HCT116 (cell line): ENCODE measurements at regions not wholly inside any gene's neighbourhood (a gene's known extent, or its start where the extent isn't known, plus 50 kb on each side); places are given as distances from the start of the nearest gene placed in this dataset.

Experiments
- ATAC-seq: fragments of 200-7000 bp; cut with Tn5 transposase; 2 replicates; pipeline ENCODE4 v1.9.1; 2020; ENCODE audit warnings: mild to moderate bottlenecking, moderate library complexity
- BruUV-seq: library from RNA; stranded (reverse); fragments of 400-500 nt; replicated peaks from 2 replicates; lab custom pipeline; 2021; lab: Mats Ljungman, UMichigan
- CTCF ChIA-PET: fragments of 300-600 bp; sonication (Branson Sonifier 250); formaldehyde crosslinking; loops from one replicate; lab custom pipeline; 2021; ENCODE audit warnings: antibody characterized with exemption; lab: Charles Lee
- POLR2A ChIA-PET: fragments of 300-600, 350-600 bp; sonication (Branson Sonifier 250); formaldehyde crosslinking; loops from one replicate; lab custom pipeline; 2021; ENCODE audit warnings: antibody characterized with exemption; lab: Charles Lee
- RAD21 ChIA-PET, 2 experiments: fragments of 300-600 bp; sonication (Branson Sonifier 250); formaldehyde crosslinking; loops; one replicate each; lab custom pipeline; 2023; ENCODE audit warnings: low total read pairs in 2 of 2; ENCODE audit not compliant: uncharacterized antibody in 2 of 2, unreplicated experiment in 2 of 2, low non-redundant PET in 1 of 2; lab: Charles Lee
- DNase-seq: peaks from one replicate; pipeline ENCODE4 v3.0.0-alpha.2; 2010; ENCODE audit warnings: low read depth, low spot score
- H2AFZ ChIP-seq: fragments of 200-600 bp; shearing (Covaris generic), sonication (generic); 2 replicates; pipeline ENCODE4 v1.6.1; 2017; ENCODE audit warnings: low read depth, mixed run types, mixed read lengths, antibody characterized with exemption, low read length; ENCODE audit not compliant: poor library complexity, severe bottlenecking
- H3K27ac ChIP-seq: 2 replicates; pipeline ENCODE4 v1.5.1; 2012; ENCODE audit warnings: low read depth, low read length
- H3K27me3 ChIP-seq: fragments of 200-600 bp; sonication (generic); 2 replicates; pipeline ENCODE4 v1.6.1; 2016; ENCODE audit warnings: mixed run types, low read length, mixed read lengths; ENCODE audit not compliant: insufficient read depth
- H3K36me3 ChIP-seq, 2 experiments: fragments of 200-500 bp in 1 of 2; fragments of 200-600 bp in 1 of 2; sonication (Bioruptor generic) in 1 of 2; sonication (generic) in 1 of 2; 2 replicates each; pipeline versions ENCODE4 v1.5.1 to v1.6.1; 2014 to 2016; ENCODE audit warnings: low read length in 2 of 2, inconsistent platforms in 1 of 2, mixed read lengths in 1 of 2, mixed run types in 1 of 2; ENCODE audit not compliant: insufficient read depth in 2 of 2, control insufficient read depth in 1 of 2
- H3K4me1 ChIP-seq, 2 experiments: fragments of 200-600 bp in 1 of 2; sonication (generic) in 1 of 2; 2 replicates each; pipeline versions ENCODE4 v1.5.1 to v1.6.1; 2012 to 2017; ENCODE audit warnings: low read length in 2 of 2, inconsistent platforms in 1 of 2, mild to moderate bottlenecking in 1 of 2, mixed read lengths in 1 of 2, mixed run types in 1 of 2, moderate library complexity in 1 of 2; ENCODE audit not compliant: insufficient read depth in 2 of 2, control insufficient read depth in 1 of 2
- H3K4me2 ChIP-seq: fragments of 200-600 bp; sonication (generic); 2 replicates; pipeline ENCODE4 v1.6.1; 2017; ENCODE audit warnings: mixed run types, low read length, mixed read lengths
- H3K4me3 ChIP-seq, 2 experiments: fragments of 200-600 bp in 1 of 2; sonication (generic) in 1 of 2; replicated peaks in 1 of 2; 2 replicates each; pipeline ENCODE4 v1.5.1; 2011 to 2016; ENCODE audit warnings: low read length in 2 of 2, control low read depth in 1 of 2, low read depth in 1 of 2, mild to moderate bottlenecking in 1 of 2, mixed read lengths in 1 of 2, mixed run types in 1 of 2
- H3K79me2 ChIP-seq: fragments of 200-600 bp; sonication (generic); 2 replicates; pipeline ENCODE4 v1.6.1; 2017; ENCODE audit warnings: mild to moderate bottlenecking, mixed run types, low read length, moderate library complexity, mixed read lengths; ENCODE audit not compliant: insufficient read depth
- H3K9ac ChIP-seq: fragments of 200-600 bp; sonication (generic); 2 replicates; pipeline ENCODE4 v1.6.1; 2016; ENCODE audit warnings: low read length, mixed read lengths
- H3K9me2 ChIP-seq: fragments of 200-600 bp; sonication (generic), shearing (Covaris generic); 2 replicates; pipeline ENCODE4 v1.6.1; 2017; ENCODE audit warnings: mixed run types, mild to moderate bottlenecking, moderate library complexity; ENCODE audit not compliant: insufficient read depth
- H3K9me3 ChIP-seq, 2 experiments: fragments of 200-500 bp in 1 of 2; fragments of 200-600 bp in 1 of 2; sonication (Bioruptor generic) in 1 of 2; sonication (generic) in 1 of 2; 2 replicates each; pipeline ENCODE4 v1.6.1; 2014 to 2017; ENCODE audit warnings: low read length in 2 of 2, mixed read lengths in 2 of 2, inconsistent platforms in 1 of 2, low read depth in 1 of 2, mild to moderate bottlenecking in 1 of 2, mixed run types in 1 of 2, moderate library complexity in 1 of 2; ENCODE audit not compliant: control insufficient read depth in 1 of 2, insufficient read depth in 1 of 2
- H4K20me1 ChIP-seq: fragments of 200-600 bp; sonication (generic), shearing (Covaris generic); 2 replicates; pipeline ENCODE4 v1.6.1; 2017; ENCODE audit warnings: mixed run types, mild to moderate bottlenecking, moderate library complexity; ENCODE audit not compliant: insufficient read depth
- CBX3 ChIP-seq: IDR thresholded peaks from 2 replicates; pipeline ENCODE4 v1.6.1; 2012; ENCODE audit warnings: low read depth
- CTCF ChIP-seq, 3 experiments: fragments of 200-600 bp in 1 of 3; sonication (generic) in 1 of 3; IDR thresholded peaks in 2 of 3; conservative IDR thresholded peaks in 1 of 3; 2 replicates each; pipeline ENCODE4 v1.5.1; 2012 to 2017; ENCODE audit warnings: low read depth in 2 of 3, low read length in 2 of 3, antibody characterized with exemption in 1 of 3, borderline replicate concordance in 1 of 3, control low read depth in 1 of 3, mild to moderate bottlenecking in 1 of 3, mixed read lengths in 1 of 3, mixed run types in 1 of 3, moderate library complexity in 1 of 3; ENCODE audit not compliant: insufficient read depth in 1 of 3
- EZH2 ChIP-seq: fragments of 200-600 bp; sonication (generic); IDR thresholded peaks from 2 replicates; pipeline ENCODE4 v1.6.1; 2017; ENCODE audit warnings: antibody characterized with exemption, mixed run types
- EZH2phosphoT487 ChIP-seq: fragments of 200-600 bp; IDR thresholded peaks from 2 replicates; pipeline ENCODE4 v1.6.1; 2018; ENCODE audit warnings: antibody characterized with exemption, borderline replicate concordance
- FOSL1 ChIP-seq: IDR thresholded peaks from 2 replicates; pipeline ENCODE4 v1.6.1; 2012; ENCODE audit warnings: low read depth
- POLR2A ChIP-seq: IDR thresholded peaks from 2 replicates; pipeline ENCODE4 v1.7.0; 2011; ENCODE audit warnings: borderline replicate concordance; ENCODE audit not compliant: insufficient read depth, insufficient read length; ENCODE audit errors: extremely low read depth
- REST ChIP-seq: IDR thresholded peaks from 2 replicates; pipeline ENCODE4 v1.6.1; 2012; ENCODE audit warnings: low read depth
- SIN3A ChIP-seq: IDR thresholded peaks from 2 replicates; pipeline ENCODE4 v1.6.1; 2012; ENCODE audit warnings: low read depth
- SP1 ChIP-seq: IDR thresholded peaks from 2 replicates; pipeline ENCODE4 v1.6.1; 2012; ENCODE audit warnings: low read depth
- SRF ChIP-seq: IDR thresholded peaks from 2 replicates; pipeline ENCODE4 v1.6.1; 2012; ENCODE audit warnings: low read depth
- TCF7L2 ChIP-seq: IDR thresholded peaks from 2 replicates; pipeline ENCODE4 v1.7.0; 2011; ENCODE audit warnings: borderline replicate concordance, inconsistent platforms; ENCODE audit not compliant: insufficient read depth, insufficient read length; ENCODE audit errors: extremely low read depth
- YY1 ChIP-seq: IDR thresholded peaks from 2 replicates; pipeline ENCODE4 v1.6.1; 2011; ENCODE audit warnings: low read length, low read depth, moderate library complexity, mild to moderate bottlenecking; ENCODE audit not compliant: insufficient replicate concordance; ENCODE audit errors: extremely low read depth
- ZFX ChIP-seq: fragments of 450-650 bp; IDR thresholded peaks from 2 replicates; pipeline ENCODE4 v1.6.1; 2017
- intact Hi-C: fragments of 100-400 bp; cut with micrococcal nuclease; formaldehyde crosslinking; loops from 2 replicates; pipeline ENCODE4 v1.10.0; 2022
- TF ChIP-seq, protein P1 (sequence below): IDR thresholded peaks from 2 replicates; pipeline ENCODE4 v1.6.1; 2012
- TF ChIP-seq, protein P2 (sequence below): IDR thresholded peaks from 2 replicates; pipeline ENCODE4 v1.6.1; 2012
- TF ChIP-seq, protein P3 (sequence below): IDR thresholded peaks from 2 replicates; pipeline ENCODE4 v1.6.1; 2011; ENCODE audit warnings: mild to moderate bottlenecking, low read length, moderate library complexity; ENCODE audit not compliant: insufficient replicate concordance; ENCODE audit errors: extremely low read depth

- Histone ChIP-seq H3K4me1 (no peaks in the 10 kb centered on the region), H4K20me1 (no peaks in the 10 kb centered on the region), H3K9ac (no peak overlapping the region), H3K27ac (no peak overlapping the region), H3K79me2 (no peaks in the 10 kb centered on the region), H3K4me2 (no peak overlapping the region), H3K4me3 (no peak overlapping the region), H3K9me3 (no peaks in the 10 kb centered on the region), H3K27me3 (no peaks in the 10 kb centered on the region), H3K36me3 (no peaks in the 10 kb centered on the region; a peak in 1 of 4 replicates), H2AFZ (no peak overlapping the region), H3K9me2 (no peaks in the 10 kb centered on the region)
- no TSS peak for BruUV-seq
- no peak for DNase-seq
- ChIA-PET RAD21 (no interaction called here), CTCF (no interaction called here), POLR2A (no interaction called here)
- no peak for ATAC-seq
- TF ChIP-seq SRF, result no peak
- no peak for TF ChIP-seq TCF7L2
- TF ChIP-seq SIN3A, result no peak
- TF ChIP-seq CBX3, result no peak
- no peak for TF ChIP-seq POLR2A
- TF ChIP-seq CTCF (IDR thresholded peaks at IDR 0.05 in 2 of 3, conservative IDR thresholded peaks at IDR 0.05 in 1 of 3; ENCODE audit: borderline replicate concordance in 1 of 3, insufficient read depth in 1 of 3, low read depth in 2 of 3, low read length in 2 of 3), result no peak
- no peak for TF ChIP-seq EZH2phosphoT487
- TF ChIP-seq, protein P1, sequence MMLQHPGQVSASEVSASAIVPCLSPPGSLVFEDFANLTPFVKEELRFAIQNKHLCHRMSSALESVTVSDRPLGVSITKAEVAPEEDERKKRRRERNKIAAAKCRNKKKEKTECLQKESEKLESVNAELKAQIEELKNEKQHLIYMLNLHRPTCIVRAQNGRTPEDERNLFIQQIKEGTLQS, result no peak
- TF ChIP-seq YY1, result no peak
- TF ChIP-seq, protein P2, sequence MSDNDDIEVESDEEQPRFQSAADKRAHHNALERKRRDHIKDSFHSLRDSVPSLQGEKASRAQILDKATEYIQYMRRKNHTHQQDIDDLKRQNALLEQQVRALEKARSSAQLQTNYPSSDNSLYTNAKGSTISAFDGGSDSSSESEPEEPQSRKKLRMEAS, result no peak
- no peak for TF ChIP-seq EZH2
- TF ChIP-seq ZFX, result no peak
- TF ChIP-seq, protein P3, sequence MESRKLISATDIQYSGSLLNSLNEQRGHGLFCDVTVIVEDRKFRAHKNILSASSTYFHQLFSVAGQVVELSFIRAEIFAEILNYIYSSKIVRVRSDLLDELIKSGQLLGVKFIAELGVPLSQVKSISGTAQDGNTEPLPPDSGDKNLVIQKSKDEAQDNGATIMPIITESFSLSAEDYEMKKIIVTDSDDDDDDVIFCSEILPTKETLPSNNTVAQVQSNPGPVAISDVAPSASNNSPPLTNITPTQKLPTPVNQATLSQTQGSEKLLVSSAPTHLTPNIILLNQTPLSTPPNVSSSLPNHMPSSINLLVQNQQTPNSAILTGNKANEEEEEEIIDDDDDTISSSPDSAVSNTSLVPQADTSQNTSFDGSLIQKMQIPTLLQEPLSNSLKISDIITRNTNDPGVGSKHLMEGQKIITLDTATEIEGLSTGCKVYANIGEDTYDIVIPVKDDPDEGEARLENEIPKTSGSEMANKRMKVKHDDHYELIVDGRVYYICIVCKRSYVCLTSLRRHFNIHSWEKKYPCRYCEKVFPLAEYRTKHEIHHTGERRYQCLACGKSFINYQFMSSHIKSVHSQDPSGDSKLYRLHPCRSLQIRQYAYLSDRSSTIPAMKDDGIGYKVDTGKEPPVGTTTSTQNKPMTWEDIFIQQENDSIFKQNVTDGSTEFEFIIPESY, result no peak
- no peak for TF ChIP-seq SP1
- TF ChIP-seq FOSL1, result no peak
- no peak for TF ChIP-seq REST
- intact Hi-C loops, result no loop called here
Measured at GRCh38 chr15:39110746-39111145, 470.1 kb upstream of the THBS1 start.
